ENCODE measurements at regions not wholly inside any gene's neighbourhood (a gene's known extent, or its start where the extent isn't known, plus 50 kb on each side); places are given as distances from the start of the nearest gene placed in this dataset.

GRCh38 chr16:65661558-65661957 is 539.7 kb upstream of the CDH11 start:
- intact Hi-C loops (cut with micrococcal nuclease) = no loop called here

- intact Hi-C loops (cut with micrococcal nuclease) = no loop called here
Measured at GRCh38 chr16:65660390-65660789, 538.5 kb upstream of the CDH11 start.

- intact Hi-C loops (cut with micrococcal nuclease) = no loop called here
Measured at GRCh38 chr16:65659758-65660157, 537.9 kb upstream of the CDH11 start.

GRCh38 chr16:65658787-65659220 is 536.9 kb upstream of the CDH11 start:
- intact Hi-C loops (cut with micrococcal nuclease) = no loop called here

GRCh38 chr16:65658349-65658748 is 536.5 kb upstream of the CDH11 start:
- intact Hi-C loops (cut with micrococcal nuclease) = no loop called here

- intact Hi-C loops (cut with micrococcal nuclease) = no loop called here
Measured at GRCh38 chr16:65657556-65657955, 535.7 kb upstream of the CDH11 start.

- intact Hi-C loops (cut with micrococcal nuclease) = no loop called here
Measured at GRCh38 chr16:65657071-65657494, 535.2 kb upstream of the CDH11 start.

- intact Hi-C loops (cut with micrococcal nuclease) = no loop called here
Measured at GRCh38 chr16:65655802-65656201, 533.9 kb upstream of the CDH11 start.

- intact Hi-C loops (cut with micrococcal nuclease) = no loop called here
Measured at GRCh38 chr16:65648101-65648500, 526.2 kb upstream of the CDH11 start.

- intact Hi-C loops (cut with micrococcal nuclease) = no loop called here
Measured at GRCh38 chr16:65644821-65645220, 523.0 kb upstream of the CDH11 start.

- intact Hi-C loops (cut with micrococcal nuclease) = no loop called here
Measured at GRCh38 chr16:65641762-65642289, 520.0 kb upstream of the CDH11 start.

GRCh38 chr16:65641049-65641761 is 519.3 kb upstream of the CDH11 start:
- intact Hi-C loops (cut with micrococcal nuclease) = no loop called here

GRCh38 chr16:65634833-65635232 is 513.0 kb upstream of the CDH11 start:
- intact Hi-C loops (cut with micrococcal nuclease) = no loop called here

- intact Hi-C loops (cut with micrococcal nuclease) = no loop called here
Measured at GRCh38 chr16:65634291-65634690, 512.4 kb upstream of the CDH11 start.

- intact Hi-C loops (cut with micrococcal nuclease) = no loop called here
Measured at GRCh38 chr16:65624666-65625065, 502.8 kb upstream of the CDH11 start.

- intact Hi-C loops (cut with micrococcal nuclease) = no loop called here
Measured at GRCh38 chr16:65624229-65624628, 502.4 kb upstream of the CDH11 start.

GRCh38 chr16:65622871-65623270 is 501.0 kb upstream of the CDH11 start:
- intact Hi-C loops (cut with micrococcal nuclease) = no loop called here

GRCh38 chr16:65622151-65622550 is 500.3 kb upstream of the CDH11 start:
- intact Hi-C loops (cut with micrococcal nuclease) = no loop called here

GRCh38 chr16:65621640-65622039 is 499.8 kb upstream of the CDH11 start:
- intact Hi-C loops (cut with micrococcal nuclease) = no loop called here

- intact Hi-C loops (cut with micrococcal nuclease) = no loop called here
Measured at GRCh38 chr16:65619606-65620005, 497.7 kb upstream of the CDH11 start.

GRCh38 chr16:65618931-65619330 is 497.1 kb upstream of the CDH11 start:
- intact Hi-C loops (cut with micrococcal nuclease) = no loop called here

GRCh38 chr16:65618333-65618732 is 496.5 kb upstream of the CDH11 start:
- intact Hi-C loops (cut with micrococcal nuclease) = no loop called here

GRCh38 chr16:65617421-65617820 is 495.6 kb upstream of the CDH11 start:
- intact Hi-C loops (cut with micrococcal nuclease) = no loop called here
